22Rv1 (cell line): ENCODE measurements at regions not wholly inside any gene's neighbourhood (a gene's known extent, or its start where the extent isn't known, plus 50 kb on each side); places are given as distances from the start of the nearest gene placed in this dataset.

Experiments used
- CTCF ChIP-seq: fragments of 450-650 bp; IDR thresholded peaks from 2 replicates; pipeline ENCODE4 v1.5.1; 2017; ENCODE audit warnings: mild to moderate bottlenecking
- ZFX ChIP-seq: fragments of 450-650 bp; IDR thresholded peaks from 2 replicates; pipeline ENCODE4 v1.6.1; 2017; ENCODE audit warnings: antibody characterized with exemption, borderline replicate concordance

GRCh38 chr2:47657886-47658489, 87.2 kb upstream of the KCNK12 start:
- no peak for TF ChIP-seq CTCF
- no peak for TF ChIP-seq ZFX
